Endodermal cell (in vitro differentiated cells): ENCODE measurements at regions not wholly inside any gene's neighbourhood (a gene's known extent, or its start where the extent isn't known, plus 50 kb on each side); places are given as distances from the start of the nearest gene placed in this dataset.

Experiments used
- DNase-seq: peaks from one replicate; pipeline ENCODE4 v3.0.0-alpha.2; 2017
- H3K27ac ChIP-seq: 2 replicates; pipeline ENCODE4 v1.5.1; 2013; ENCODE audit warnings: mild to moderate bottlenecking, low read depth, low read length, moderate library complexity
- H3K27me3 ChIP-seq: 2 replicates; pipeline ENCODE4 v1.6.1; 2013; ENCODE audit warnings: mild to moderate bottlenecking, low read length, moderate library complexity; ENCODE audit not compliant: insufficient read depth, control insufficient read depth, poor library complexity, severe bottlenecking
- H3K36me3 ChIP-seq: 2 replicates; pipeline ENCODE4 v1.7.0; 2013; ENCODE audit warnings: mild to moderate bottlenecking, low read length, moderate library complexity; ENCODE audit not compliant: control insufficient read depth, insufficient read depth
- H3K4me1 ChIP-seq: one replicate; pipeline ENCODE4 v1.7.0; 2013; ENCODE audit warnings: low read length; ENCODE audit not compliant: control insufficient read depth, insufficient read depth
- H3K4me3 ChIP-seq: 2 replicates; pipeline ENCODE4 v1.5.1; 2013; ENCODE audit warnings: mild to moderate bottlenecking, low read length, moderate library complexity
- H3K9ac ChIP-seq: 2 replicates; pipeline ENCODE4 v1.6.1; 2013; ENCODE audit warnings: mild to moderate bottlenecking, low read length, moderate library complexity; ENCODE audit not compliant: poor library complexity, severe bottlenecking; ENCODE audit errors: extremely low read depth
- H3K9me3 ChIP-seq: 2 replicates; pipeline ENCODE4 v1.6.1; 2013; ENCODE audit warnings: mild to moderate bottlenecking, low read length, moderate library complexity; ENCODE audit not compliant: control insufficient read depth
- H3K27ac Mint-ChIP-seq: 2 replicates; pipeline ENCODE4 v1.8.0; 2020; ENCODE audit warnings: mixed read lengths
- H3K27me3 Mint-ChIP-seq: 2 replicates; pipeline ENCODE4 v1.8.0; 2021; ENCODE audit warnings: mild to moderate bottlenecking, mixed read lengths; ENCODE audit not compliant: insufficient read depth
- H3K36me3 Mint-ChIP-seq: 2 replicates; pipeline ENCODE4 v1.8.0; 2020; ENCODE audit warnings: low read depth, mixed read lengths
- H3K4me1 Mint-ChIP-seq: 2 replicates; pipeline ENCODE4 v1.8.0; 2020; ENCODE audit warnings: mixed read lengths
- H3K4me3 Mint-ChIP-seq: 2 replicates; pipeline ENCODE4 v1.8.0; 2020; ENCODE audit warnings: mild to moderate bottlenecking, moderate library complexity, mixed read lengths
- H3K9me3 Mint-ChIP-seq: 2 replicates; pipeline ENCODE4 v1.8.0; 2020; ENCODE audit warnings: mild to moderate bottlenecking, mixed read lengths
- CTCF ChIP-seq: fragments of 200-600 bp; sonication (generic); conservative IDR thresholded peaks from 2 replicates; pipeline ENCODE4 v1.5.0; 2021; ENCODE audit warnings: antibody characterized with exemption, mild to moderate bottlenecking
- WGBS, 2 experiments: methylation state at CpG; one replicate each; pipeline versions ENCODE4 v1.1.5 to v1.1.7; 2013; ENCODE audit warnings: missing lambda C conversion rate in 2 of 2, mixed read lengths in 1 of 2; ENCODE audit not compliant: insufficient coverage in 1 of 2, insufficient read length in 1 of 2; 5-methylcytosine and 5-hydroxymethylcytosine counted together

GRCh38 chr18:30265190-30265589, 777.4 kb downstream of the DSC3 start:
- Mint-ChIP-seq H3K4me1 (no peaks in the 10 kb centered on the region), H3K4me3 (no peak overlapping the region), H3K27ac (no peak overlapping the region), H3K27me3 (no peaks in the 10 kb centered on the region), H3K9me3 (no peaks in the 10 kb centered on the region), H3K36me3 (no peaks in the 10 kb centered on the region)
- no peaks in the 10 kb centered on the region for H3K4me1 ChIP-seq
- no peak overlapping the region for H3K9ac ChIP-seq
- no peak for DNase-seq
- WGBS, 2 experiments: 85 to 100% methylated on average over 1 to 3 of the region's 3 CpGs
- TF ChIP-seq CTCF: no peak
- no peaks in the 10 kb centered on the region for H3K27me3 ChIP-seq
- no peaks in the 10 kb centered on the region for H3K9me3 ChIP-seq
- no peak overlapping the region for H3K4me3 ChIP-seq
- no peak overlapping the region for H3K27ac ChIP-seq
- H3K36me3 ChIP-seq: no peaks in the 10 kb centered on the region

GRCh38 chr18:30254331-30254730, 788.2 kb downstream of the DSC3 start:
- no peaks in the 10 kb centered on the region for H3K36me3 ChIP-seq
- H3K27me3 ChIP-seq: no peaks in the 10 kb centered on the region
- Mint-ChIP-seq H3K27ac (no peak overlapping the region), H3K27me3 (no peaks in the 10 kb centered on the region), H3K36me3 (no peaks in the 10 kb centered on the region), H3K4me3 (no peak overlapping the region), H3K4me1 (no peaks in the 10 kb centered on the region), H3K9me3 (no peaks in the 10 kb centered on the region)
- no peak for DNase-seq
- H3K27ac ChIP-seq: no peak overlapping the region
- no peak for TF ChIP-seq CTCF
- no peaks in the 10 kb centered on the region for H3K9me3 ChIP-seq
- no peak overlapping the region for H3K9ac ChIP-seq
- no peak overlapping the region for H3K4me3 ChIP-seq
- no peaks in the 10 kb centered on the region for H3K4me1 ChIP-seq
- WGBS, 2 experiments: 79% methylated on average over 2 of the region's 2 CpGs; no CpG with 5 or more reads in 1 of the 2 experiments

- no peak overlapping the region for H3K27ac ChIP-seq
- no peak for TF ChIP-seq CTCF
- no peak overlapping the region for H3K4me3 Mint-ChIP-seq
- no peaks in the 10 kb centered on the region for H3K27me3 ChIP-seq
- no peaks in the 10 kb centered on the region for H3K4me1 ChIP-seq
- H3K36me3 Mint-ChIP-seq: no peaks in the 10 kb centered on the region
- H3K27ac Mint-ChIP-seq: no peak overlapping the region
- H3K27me3 Mint-ChIP-seq: no peaks in the 10 kb centered on the region
- H3K4me3 ChIP-seq: no peak overlapping the region
- H3K9me3 ChIP-seq: no peaks in the 10 kb centered on the region
- no peaks in the 10 kb centered on the region for H3K36me3 ChIP-seq
- no peak overlapping the region for H3K9ac ChIP-seq
- DNase-seq: no peak
- no peaks in the 10 kb centered on the region for H3K4me1 Mint-ChIP-seq
- H3K9me3 Mint-ChIP-seq: peaks cover 3% of the 10 kb centered on the region
Observed at GRCh38 chr18:30248056-30248455, 794.5 kb downstream of the DSC3 start.
